Body of pancreas (tissue), 4 donors: ENCODE measurements at regions not wholly inside any gene's neighbourhood (a gene's known extent, or its start where the extent isn't known, plus 50 kb on each side); places are given as distances from the start of the nearest gene placed in this dataset.
"Not testable (repeated sequence)": the region's sequence is repeated elsewhere in the genome, so short reads cannot be mapped to it uniquely, and the experiment has no call there.

Experiments
- POLR2A ChIP-seq, 3 donors: fragments of 450-650 bp; IDR thresholded peaks; one replicate each; pipeline ENCODE4 v1.6.1; 2016; ENCODE audit warnings: antibody characterized with exemption in 3 of 3, mild to moderate bottlenecking in 2 of 3
- TF ChIP-seq, protein P1 (sequence below), 7 experiments: fragments of 450-650 bp in 4 of 7; fragments of 200-600 bp in 3 of 7; sonication (generic) in 3 of 7; IDR thresholded peaks; one replicate each; pipeline ENCODE4 v1.5.1; 2016 to 2019; ENCODE audit warnings: antibody characterized with exemption in 7 of 7

DNA sequence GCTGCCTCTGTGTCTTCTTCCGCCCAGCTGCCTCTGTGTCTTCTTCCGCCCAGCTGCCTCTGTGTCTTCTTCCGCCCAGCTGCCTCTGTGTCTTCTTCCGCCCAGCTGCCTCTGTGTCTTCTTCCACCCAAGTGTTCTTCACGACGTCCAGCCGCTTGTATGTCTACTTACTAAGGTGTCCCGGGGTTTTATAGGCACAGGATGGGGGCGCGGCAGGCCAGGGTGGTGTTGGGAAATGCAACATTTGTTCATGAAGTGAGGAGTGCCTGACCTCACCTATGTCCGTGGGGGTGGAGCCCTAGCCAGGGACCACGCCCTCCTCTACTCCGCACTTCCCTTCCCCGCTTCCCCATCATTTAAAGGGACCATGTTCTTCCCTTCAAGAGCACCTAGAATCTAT is 364.5 kb upstream of the KLF6 start:
- TF ChIP-seq, protein P1, sequence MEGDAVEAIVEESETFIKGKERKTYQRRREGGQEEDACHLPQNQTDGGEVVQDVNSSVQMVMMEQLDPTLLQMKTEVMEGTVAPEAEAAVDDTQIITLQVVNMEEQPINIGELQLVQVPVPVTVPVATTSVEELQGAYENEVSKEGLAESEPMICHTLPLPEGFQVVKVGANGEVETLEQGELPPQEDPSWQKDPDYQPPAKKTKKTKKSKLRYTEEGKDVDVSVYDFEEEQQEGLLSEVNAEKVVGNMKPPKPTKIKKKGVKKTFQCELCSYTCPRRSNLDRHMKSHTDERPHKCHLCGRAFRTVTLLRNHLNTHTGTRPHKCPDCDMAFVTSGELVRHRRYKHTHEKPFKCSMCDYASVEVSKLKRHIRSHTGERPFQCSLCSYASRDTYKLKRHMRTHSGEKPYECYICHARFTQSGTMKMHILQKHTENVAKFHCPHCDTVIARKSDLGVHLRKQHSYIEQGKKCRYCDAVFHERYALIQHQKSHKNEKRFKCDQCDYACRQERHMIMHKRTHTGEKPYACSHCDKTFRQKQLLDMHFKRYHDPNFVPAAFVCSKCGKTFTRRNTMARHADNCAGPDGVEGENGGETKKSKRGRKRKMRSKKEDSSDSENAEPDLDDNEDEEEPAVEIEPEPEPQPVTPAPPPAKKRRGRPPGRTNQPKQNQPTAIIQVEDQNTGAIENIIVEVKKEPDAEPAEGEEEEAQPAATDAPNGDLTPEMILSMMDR (IDR thresholded peaks at IDR 0.05), result not testable (repeated sequence)
- not testable (repeated sequence) for TF ChIP-seq POLR2A (IDR thresholded peaks at IDR 0.05)
